GM18507 (cell line): ENCODE measurements at regions not wholly inside any gene's neighbourhood (a gene's known extent, or its start where the extent isn't known, plus 50 kb on each side); places are given as distances from the start of the nearest gene placed in this dataset.

ENCODE experiments used
- DNase-seq: peaks from one replicate; pipeline ENCODE4 v3.0.0; 2011; ENCODE audit warnings: low read depth; ENCODE audit not compliant: insufficient read length; ENCODE audit errors: extremely low spot score
- FAIRE-seq: peaks from 2 replicates; lab custom pipeline; 2011; peaks lifted over from hg19 to GRCh38; lab: Jason Lieb, UNC

DNA sequence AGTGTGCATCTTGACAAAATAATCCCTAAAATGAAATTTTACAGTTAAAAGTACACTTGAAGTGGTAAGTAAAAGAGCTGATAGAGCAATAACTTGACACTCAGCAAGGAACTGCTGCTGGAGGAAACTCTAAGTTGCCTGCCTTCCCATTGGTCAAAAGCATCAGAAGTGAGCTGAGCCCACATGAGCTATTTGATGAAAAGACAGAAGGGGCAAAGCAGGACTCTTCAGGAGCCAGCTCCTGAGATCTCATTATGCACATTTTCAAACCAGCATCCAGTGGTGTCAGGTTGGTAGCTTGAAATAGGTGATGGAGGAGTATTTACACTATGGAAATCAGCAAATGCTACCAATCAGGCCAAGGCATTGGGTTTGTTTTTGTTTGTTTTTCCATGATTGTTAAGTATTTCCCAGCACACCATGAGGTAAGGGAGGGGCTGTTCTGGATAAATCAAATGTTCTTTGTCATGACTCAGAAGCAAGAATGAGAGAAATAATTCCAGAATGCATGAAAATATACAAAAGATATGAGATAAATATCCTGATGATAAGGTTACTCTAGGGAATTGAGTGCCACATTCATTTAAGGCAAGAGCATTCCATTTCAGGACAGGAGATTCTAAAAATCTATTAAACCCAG is 316.6 kb downstream of the SNX13 start:
- no peak for DNase-seq
- no peak for FAIRE-seq

DNA sequence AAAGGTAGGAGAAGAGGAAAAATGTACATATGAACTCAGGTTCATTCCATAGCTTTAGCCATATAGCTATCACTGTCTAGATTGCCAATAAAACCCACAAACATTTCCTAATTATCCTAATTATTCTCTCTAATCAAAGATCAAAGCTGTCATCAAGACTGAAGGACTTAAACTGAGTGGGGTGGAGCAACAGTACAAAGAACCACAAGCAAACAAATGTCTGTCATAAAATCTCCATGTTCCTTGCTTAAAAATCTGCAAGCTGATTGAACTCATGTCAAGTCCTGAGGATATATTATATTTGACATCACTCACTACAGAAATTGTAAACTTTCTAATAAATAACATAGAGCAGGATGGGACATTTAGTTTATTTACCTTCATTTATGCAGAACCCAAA is 315.9 kb downstream of the SNX13 start:
- no peak for FAIRE-seq

GRCh38 chr7:17625043-17625442 is 315.3 kb downstream of the SNX13 start:
- no peak for DNase-seq
- no peak for FAIRE-seq

More for the DNA sequence above, 315.9 kb downstream of the SNX13 start:
- DNase-seq = no peak

DNA sequence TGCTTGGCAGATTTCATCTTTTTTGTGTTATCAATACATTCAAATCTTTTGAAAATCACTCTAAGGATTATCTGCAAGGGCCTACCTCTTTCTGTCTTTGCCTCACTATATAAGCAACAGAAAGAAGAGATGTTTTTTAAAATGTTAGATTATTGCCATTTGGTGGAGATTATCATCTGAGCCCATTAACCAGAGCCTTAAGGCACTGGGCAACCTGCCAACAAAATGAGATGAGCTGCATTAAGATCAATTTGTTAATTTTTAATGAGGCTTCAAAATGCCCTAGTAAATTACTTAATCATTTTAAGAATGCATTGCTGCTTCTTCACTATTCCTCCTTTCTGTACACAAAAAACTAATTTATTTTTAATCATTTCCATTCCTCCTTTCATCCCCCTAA is 314.1 kb downstream of the SNX13 start:
- FAIRE-seq (no peak), DNase-seq (no peak)

DNA sequence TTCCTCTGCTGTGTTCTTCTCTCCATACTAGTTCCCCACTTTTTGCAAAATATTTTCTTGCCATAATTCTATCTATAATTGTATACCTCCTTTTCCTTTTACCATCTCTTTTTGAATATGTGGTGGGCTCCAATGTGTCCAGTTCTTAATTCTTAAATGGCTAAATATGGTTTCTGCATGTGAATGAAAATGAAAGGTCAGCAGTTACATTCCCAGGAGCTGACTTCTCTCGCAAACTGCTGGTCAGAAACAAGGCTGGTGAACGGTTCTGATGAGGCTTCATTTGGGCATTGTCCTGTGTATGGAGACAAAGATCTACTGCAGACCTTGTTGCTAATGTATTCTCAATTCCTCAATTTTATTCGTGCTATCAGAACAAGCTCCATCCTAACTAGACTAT is 309.2 kb downstream of the SNX13 start:
- DNase-seq (no peak), FAIRE-seq (no peak)

DNA sequence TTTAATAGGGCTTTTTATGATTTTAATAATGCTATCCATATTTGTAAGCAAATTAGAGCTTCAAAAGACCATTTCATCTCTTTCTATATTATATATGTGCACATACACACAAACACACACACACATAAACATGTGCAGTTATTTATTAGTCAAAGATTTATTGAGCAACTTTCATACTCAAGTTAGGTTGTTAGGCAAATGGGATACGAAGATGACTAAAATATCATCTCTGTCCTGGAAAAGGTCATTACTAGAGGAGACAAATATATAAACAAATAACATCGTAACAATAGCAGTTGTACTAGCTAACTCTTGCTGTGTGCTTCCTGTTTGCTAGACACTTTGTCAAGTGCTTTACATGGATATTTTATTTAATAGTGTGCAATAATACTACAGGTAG is 307.9 kb downstream of the SNX13 start:
- FAIRE-seq = no peak

GRCh38 chr7:17633067-17633466 is 307.2 kb downstream of the SNX13 start:
- FAIRE-seq (no peak), DNase-seq (no peak)

More for the DNA sequence above, 307.9 kb downstream of the SNX13 start:
- no peak for DNase-seq

GRCh38 chr7:17638727-17639126 is 301.6 kb downstream of the SNX13 start:
- FAIRE-seq (no peak), DNase-seq (no peak)

DNA sequence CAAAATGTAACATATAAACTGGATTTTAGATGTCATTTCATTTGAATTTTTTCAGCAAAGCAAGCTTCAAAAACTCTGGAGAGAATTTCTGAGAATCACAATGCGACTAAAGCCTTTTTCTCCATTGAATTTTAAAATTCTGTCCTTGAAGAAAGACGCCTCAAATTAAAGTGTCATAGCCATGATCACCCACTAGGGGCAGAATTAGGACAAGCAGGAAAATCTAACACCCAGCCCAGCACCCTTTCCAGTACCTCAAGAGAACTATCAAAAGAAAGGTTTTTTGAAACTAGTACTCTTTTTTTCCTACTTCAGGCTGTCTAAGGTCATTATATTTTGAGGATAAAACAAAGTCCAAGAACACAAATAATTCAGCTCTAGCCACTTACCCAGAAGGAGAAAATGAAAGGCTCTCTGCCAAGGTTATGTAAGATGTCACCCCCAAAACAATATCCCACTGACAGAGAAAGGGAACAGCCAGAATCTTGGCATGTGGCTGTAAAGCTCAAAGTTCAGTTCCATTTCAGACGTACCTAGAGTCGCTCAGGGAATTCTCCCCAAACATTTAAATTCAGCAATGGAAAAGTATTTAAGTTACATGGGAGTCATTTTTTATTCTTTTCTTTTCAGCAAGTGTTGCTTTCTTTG is 299.4 kb downstream of the SNX13 start:
- FAIRE-seq = peak; percentile 85
- peak; percentile 2 for DNase-seq

GRCh38 chr7:17645500-17645899 is 294.8 kb downstream of the SNX13 start:
- DNase-seq (no peak), FAIRE-seq (no peak)

DNA sequence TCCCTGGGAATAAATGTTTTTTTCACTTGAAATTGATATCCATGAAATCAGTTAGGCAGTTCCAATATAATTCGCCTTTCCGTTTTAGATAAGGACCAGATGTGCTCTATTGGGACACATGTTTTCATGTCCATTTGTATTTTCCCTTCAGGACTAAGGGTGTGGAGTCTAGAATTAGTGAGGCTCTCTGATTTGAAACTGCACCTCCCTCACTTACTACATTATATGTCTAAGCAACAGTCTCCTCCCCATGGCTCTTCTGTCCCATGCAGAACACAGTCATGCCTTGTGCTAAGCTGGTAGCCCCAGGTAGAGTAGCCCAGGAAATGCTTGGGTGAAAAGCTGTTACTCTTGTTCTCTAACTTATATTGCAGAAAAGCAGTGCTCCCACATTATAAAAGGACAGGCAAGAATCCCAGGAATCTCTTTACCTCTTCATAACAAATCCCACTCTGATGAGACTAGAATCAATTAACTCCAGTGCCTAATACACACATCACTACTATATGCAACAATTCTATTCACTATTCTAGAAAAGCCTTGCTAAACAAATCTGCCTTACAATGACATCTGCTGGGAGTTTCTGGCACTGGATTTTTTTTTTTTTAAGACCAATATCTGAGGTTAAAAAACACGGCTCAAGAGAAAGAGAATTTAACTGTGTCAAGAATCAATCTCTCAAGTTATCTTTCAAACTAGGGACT is 293.9 kb downstream of the SNX13 start:
- FAIRE-seq = no peak
- no peak for DNase-seq

GRCh38 chr7:17651341-17651740 is 289.0 kb downstream of the SNX13 start:
- FAIRE-seq (no peak), DNase-seq (no peak)

DNA sequence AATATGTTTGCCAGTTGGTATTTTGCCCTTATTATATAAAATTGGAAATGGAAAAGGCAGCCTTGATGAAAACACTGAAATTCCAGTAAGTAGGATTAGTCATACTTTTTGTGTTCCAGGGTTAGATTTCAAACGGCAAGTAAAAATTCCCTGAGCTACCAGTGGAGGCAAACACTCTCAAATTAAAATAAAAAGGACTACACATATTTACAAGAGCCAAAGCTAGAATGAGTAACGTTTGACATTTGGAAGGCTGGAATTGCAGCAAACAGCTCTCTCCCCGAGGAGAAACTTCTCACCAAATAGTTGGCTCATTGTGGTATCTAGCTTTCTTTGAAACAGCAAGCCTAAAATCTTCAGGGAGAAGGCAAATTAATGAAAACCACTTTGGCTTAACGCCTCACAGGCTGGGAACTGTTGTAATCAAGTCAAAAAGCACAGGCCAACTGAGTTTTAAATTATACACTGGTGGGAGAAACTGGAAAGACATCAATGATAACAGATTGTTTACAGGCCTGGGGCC is 288.4 kb downstream of the SNX13 start:
- FAIRE-seq = no peak
- DNase-seq = no peak

DNA sequence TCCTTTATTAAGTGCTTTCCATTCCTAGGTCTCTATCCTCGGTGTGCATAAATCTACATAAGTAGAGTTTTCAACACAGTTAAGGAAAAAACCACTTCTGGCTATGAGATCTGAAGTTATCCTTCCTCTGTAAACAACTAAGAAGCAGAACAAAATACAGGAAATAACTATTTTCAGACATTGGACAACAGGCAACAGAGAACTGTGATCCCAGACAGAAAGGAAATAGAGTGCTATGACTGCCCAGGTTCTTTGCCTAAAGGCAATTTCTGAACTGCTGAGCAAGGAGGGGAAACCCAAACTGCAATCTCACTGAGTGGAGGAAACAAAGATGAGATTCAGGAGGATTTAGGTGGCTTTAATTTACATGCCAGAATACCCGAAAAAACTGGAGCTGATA is 285.4 kb downstream of the SNX13 start:
- no peak for FAIRE-seq
- DNase-seq = no peak

- no peak for DNase-seq
- no peak for FAIRE-seq
Observed at GRCh38 chr7:17659126-17659525, 281.2 kb downstream of the SNX13 start.

GRCh38 chr7:17660116-17660515 is 280.2 kb downstream of the SNX13 start:
- no peak for FAIRE-seq
- no peak for DNase-seq

DNA sequence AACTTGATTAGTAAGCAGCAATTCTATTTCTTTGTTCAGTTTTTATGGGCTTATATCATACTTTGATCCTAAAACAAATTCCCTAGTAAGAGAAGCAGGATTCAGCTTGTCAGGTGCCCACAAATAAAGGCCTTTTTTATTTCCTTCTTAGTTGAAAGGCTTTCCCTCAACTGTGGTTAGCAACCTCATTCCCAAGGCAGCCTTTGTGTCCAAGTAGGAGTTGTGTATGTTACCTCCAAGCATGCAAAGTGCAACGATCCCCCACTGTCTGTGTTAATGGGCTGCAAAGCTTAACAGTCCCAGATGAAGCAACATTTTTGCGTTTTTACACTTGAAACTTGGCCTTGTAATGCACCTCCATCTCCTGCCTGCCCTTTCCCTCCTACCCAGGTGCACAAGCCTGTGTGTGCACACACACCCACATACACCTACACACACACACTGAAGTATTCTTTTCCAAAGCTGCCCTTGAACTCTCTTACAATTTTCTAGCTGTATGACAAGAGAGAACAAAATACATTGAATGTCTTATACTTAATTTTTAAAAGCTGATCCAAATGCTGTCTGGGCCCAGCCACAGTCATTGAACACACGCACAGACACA is 278.2 kb downstream of the SNX13 start:
- DNase-seq = no peak
- FAIRE-seq = no peak

DNA sequence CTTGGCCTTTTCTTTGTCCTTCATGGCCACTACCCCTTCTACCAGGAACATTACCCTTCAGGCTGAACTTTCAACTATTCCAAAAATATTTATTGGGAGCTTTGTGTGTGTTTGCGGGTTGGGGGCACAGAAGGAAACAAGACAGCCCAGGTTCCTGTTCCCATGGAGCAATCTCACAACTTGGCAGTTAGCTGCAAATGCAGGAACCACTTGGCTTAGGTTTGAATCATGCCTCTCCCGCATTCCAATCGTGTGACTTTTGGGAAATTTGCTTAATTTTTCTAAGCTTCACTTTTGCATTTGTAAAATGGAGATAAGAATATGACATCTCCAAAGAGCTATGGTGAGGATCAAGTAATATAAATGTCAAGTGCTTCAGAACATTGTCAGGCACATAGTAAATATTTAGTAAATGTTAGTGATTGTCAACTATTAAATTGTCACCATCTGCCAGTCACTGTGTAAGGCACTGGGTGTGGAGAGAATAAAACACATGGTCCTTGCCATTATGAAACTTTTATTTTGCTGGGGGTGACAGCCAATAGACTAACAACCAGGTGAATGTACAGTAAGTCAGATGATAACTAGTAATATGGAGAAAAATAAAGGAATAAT is 277.1 kb downstream of the SNX13 start:
- FAIRE-seq (no peak), DNase-seq (no peak)

GRCh38 chr7:17665029-17665428 is 275.3 kb downstream of the SNX13 start:
- no peak for FAIRE-seq

GRCh38 chr7:17668122-17668521 is 272.2 kb downstream of the SNX13 start:
- no peak for FAIRE-seq
- DNase-seq = no peak

More at GRCh38 chr7:17665029-17665428, 275.3 kb downstream of the SNX13 start:
- DNase-seq = no peak
